GM10266 (cell line): ENCODE measurements at regions not wholly inside any gene's neighbourhood (a gene's known extent, or its start where the extent isn't known, plus 50 kb on each side); places are given as distances from the start of the nearest gene placed in this dataset.
A peak's percentile ranks its signal among the peaks of the same experiment; 100 is the strongest.
"Not testable (repeated sequence)": the region's sequence is repeated elsewhere in the genome, so short reads cannot be mapped to it uniquely, and the experiment has no call there.

Experiments used
- DNase-seq: peaks from one replicate; pipeline ENCODE4 v3.0.0; 2012; ENCODE audit errors: extremely low spot score
- TF ChIP-seq, protein P1 (sequence below): IDR thresholded peaks from 2 replicates; pipeline ENCODE4 v1.5.1; 2012; ENCODE audit warnings: mild to moderate bottlenecking, low read depth; ENCODE audit not compliant: control insufficient read depth, insufficient read depth; ENCODE audit errors: missing control alignments

- TF ChIP-seq, protein P1, sequence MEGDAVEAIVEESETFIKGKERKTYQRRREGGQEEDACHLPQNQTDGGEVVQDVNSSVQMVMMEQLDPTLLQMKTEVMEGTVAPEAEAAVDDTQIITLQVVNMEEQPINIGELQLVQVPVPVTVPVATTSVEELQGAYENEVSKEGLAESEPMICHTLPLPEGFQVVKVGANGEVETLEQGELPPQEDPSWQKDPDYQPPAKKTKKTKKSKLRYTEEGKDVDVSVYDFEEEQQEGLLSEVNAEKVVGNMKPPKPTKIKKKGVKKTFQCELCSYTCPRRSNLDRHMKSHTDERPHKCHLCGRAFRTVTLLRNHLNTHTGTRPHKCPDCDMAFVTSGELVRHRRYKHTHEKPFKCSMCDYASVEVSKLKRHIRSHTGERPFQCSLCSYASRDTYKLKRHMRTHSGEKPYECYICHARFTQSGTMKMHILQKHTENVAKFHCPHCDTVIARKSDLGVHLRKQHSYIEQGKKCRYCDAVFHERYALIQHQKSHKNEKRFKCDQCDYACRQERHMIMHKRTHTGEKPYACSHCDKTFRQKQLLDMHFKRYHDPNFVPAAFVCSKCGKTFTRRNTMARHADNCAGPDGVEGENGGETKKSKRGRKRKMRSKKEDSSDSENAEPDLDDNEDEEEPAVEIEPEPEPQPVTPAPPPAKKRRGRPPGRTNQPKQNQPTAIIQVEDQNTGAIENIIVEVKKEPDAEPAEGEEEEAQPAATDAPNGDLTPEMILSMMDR = no peak
- no peak for DNase-seq
Measured at GRCh38 chr21:35197191-35197590, 148.1 kb upstream of the RUNX1 start.

GRCh38 chr21:35196128-35196527, 147.0 kb upstream of the RUNX1 start:
- no peak for DNase-seq
- TF ChIP-seq, protein P1 = no peak

GRCh38 chr21:35195232-35195631, 146.1 kb upstream of the RUNX1 start:
- TF ChIP-seq, protein P1 = no peak
- no peak for DNase-seq

DNA sequence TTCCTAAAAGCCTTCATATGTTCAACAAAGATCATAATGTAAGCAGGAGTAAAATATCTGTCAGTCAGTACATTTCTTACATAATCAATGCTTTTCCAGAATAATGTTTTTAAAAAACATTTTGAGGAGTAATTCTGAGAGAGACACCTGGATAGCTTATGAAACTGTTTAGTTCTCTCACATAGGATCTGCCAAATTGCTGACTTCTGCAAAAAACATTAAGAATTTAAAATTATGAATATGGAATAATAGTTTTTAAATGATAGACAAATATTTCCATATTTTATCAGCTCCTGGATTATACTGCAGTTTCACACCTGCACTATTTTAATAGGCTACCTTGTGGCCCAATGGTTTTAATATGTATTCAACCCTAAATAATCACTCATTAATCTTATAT, 142.7 kb upstream of the RUNX1 start:
- TF ChIP-seq, protein P1 = no peak
- DNase-seq = no peak

DNA sequence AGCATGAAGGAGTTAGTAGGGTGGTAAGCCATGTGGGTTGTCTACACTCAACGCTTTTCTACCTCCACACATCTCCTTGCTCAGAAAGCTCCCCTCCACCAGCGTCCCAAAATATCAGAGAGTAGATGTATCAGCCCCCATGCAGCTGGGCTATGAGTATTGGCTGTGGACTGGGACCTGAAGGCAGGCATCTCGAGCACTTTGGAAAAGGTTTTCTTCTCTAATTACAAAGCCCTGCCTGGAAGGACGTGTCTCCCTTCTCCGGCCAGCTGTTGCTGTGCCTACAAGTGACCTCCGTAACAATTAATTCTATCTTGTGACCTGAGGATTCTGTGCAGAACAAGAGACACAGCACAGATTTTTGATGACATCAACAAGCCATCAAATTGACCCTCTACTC, 142.0 kb upstream of the RUNX1 start:
- TF ChIP-seq, protein P1 = no peak
- DNase-seq = no peak

DNA sequence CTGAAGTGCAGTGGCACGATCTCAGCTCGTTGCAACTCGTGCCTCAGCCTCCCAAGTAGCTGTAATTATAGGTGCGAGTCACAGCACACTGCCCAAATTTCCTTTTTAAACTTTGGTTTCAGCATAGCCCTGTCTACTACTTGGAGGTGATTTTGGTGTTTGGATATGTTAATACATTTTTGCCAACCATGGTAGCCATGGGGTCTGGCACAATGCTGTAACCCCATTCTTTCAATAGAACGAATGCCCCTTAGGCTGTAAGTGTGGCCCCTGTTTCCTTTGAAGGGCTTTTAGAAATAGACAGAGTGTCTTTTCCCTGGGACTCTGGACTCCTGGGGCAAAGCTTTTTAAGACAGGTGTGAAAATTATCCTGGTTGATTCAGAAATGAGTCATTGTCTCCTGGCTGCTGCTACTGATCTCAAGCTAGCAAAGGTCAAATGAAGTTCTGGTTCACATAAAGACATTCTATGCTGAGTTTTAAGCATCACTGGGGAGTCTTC, 141.1 kb upstream of the RUNX1 start:
- TF ChIP-seq, protein P1 = no peak
- no peak for DNase-seq

- TF ChIP-seq, protein P1 = no peak
- DNase-seq = peak; percentile 60
Measured at GRCh38 chr21:35189077-35189863, 140.2 kb upstream of the RUNX1 start.

- not testable (repeated sequence) for DNase-seq
Measured at GRCh38 chr21:35183389-35183788, 134.3 kb upstream of the RUNX1 start.
